HFF-Myc (cell line): ENCODE measurements at regions not wholly inside any gene's neighbourhood (a gene's known extent, or its start where the extent isn't known, plus 50 kb on each side); places are given as distances from the start of the nearest gene placed in this dataset.

ENCODE experiments used
- DNase-seq: peaks from one replicate; pipeline ENCODE4 v3.0.0-alpha.2; 2011; ENCODE audit warnings: low read depth; ENCODE audit errors: extremely low read depth
- H3K4me3 ChIP-seq: replicated peaks from 2 replicates; pipeline ENCODE4 v1.5.1; 2011; ENCODE audit warnings: low read depth, mild to moderate bottlenecking, control low read depth, low read length
- TF ChIP-seq, protein P1 (sequence below): IDR thresholded peaks from 2 replicates; pipeline ENCODE4 v1.5.1; 2012; ENCODE audit warnings: mild to moderate bottlenecking, low read depth, low read length, control low read depth; ENCODE audit errors: missing control alignments

- no peak overlapping the region for H3K4me3 ChIP-seq
- TF ChIP-seq, protein P1, sequence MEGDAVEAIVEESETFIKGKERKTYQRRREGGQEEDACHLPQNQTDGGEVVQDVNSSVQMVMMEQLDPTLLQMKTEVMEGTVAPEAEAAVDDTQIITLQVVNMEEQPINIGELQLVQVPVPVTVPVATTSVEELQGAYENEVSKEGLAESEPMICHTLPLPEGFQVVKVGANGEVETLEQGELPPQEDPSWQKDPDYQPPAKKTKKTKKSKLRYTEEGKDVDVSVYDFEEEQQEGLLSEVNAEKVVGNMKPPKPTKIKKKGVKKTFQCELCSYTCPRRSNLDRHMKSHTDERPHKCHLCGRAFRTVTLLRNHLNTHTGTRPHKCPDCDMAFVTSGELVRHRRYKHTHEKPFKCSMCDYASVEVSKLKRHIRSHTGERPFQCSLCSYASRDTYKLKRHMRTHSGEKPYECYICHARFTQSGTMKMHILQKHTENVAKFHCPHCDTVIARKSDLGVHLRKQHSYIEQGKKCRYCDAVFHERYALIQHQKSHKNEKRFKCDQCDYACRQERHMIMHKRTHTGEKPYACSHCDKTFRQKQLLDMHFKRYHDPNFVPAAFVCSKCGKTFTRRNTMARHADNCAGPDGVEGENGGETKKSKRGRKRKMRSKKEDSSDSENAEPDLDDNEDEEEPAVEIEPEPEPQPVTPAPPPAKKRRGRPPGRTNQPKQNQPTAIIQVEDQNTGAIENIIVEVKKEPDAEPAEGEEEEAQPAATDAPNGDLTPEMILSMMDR = no peak
- DNase-seq = no peak
Observed at GRCh38 chr18:28574175-28574574, 397.2 kb upstream of the CDH2 start.

- DNase-seq = no peak
- H3K4me3 ChIP-seq = no peak overlapping the region
- TF ChIP-seq, protein P1 = no peak
Observed at GRCh38 chr18:28571929-28572328, 395.0 kb upstream of the CDH2 start.

DNA sequence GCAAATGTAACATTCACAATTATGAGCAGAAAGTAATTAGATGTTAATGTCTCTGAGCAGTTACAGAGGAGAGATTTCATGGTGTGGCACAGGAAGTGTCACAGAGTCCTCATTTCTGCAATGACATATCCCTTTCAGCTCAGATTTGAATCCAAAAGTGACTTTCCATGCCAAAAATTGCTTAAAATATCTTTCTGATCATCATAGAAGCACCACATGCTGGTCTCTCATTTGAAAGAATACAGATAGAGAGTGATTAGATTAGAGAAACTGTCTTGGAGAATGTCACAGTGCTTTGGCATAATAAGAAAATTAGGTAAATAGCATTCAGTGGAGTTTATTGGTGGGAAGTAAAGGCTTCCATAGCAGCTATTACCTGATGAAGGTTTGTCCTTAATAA lies 383.4 kb upstream of the CDH2 start:
- no peak for DNase-seq
- TF ChIP-seq, protein P1 = no peak

DNA sequence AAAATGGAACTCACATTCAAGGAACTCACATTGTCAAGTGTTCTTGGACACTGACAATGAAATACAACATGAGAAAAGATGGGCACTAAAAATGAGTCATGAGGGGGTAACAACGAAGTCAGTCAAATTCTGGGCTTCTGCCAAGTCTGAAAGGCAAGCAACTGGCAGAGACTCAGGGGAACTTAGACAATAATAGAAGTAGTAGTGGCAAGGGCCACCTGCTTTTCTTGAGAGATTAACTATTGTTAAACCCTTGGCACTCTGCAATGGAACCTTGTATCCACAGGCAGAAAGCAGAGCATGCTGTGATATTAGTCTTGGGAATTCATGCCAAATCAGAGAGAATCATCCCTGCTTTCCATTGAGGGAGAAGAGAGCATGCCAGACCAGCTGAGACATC lies 382.6 kb upstream of the CDH2 start:
- DNase-seq = no peak
- TF ChIP-seq, protein P1 = no peak

More for the DNA sequence above, 383.4 kb upstream of the CDH2 start:
- H3K4me3 ChIP-seq = no peak overlapping the region

GRCh38 chr18:28541934-28542333 lies 365.0 kb upstream of the CDH2 start:
- DNase-seq = no peak
- H3K4me3 ChIP-seq = no peak overlapping the region
- TF ChIP-seq, protein P1 = no peak

More for the DNA sequence above, 382.6 kb upstream of the CDH2 start:
- H3K4me3 ChIP-seq = no peak overlapping the region

DNA sequence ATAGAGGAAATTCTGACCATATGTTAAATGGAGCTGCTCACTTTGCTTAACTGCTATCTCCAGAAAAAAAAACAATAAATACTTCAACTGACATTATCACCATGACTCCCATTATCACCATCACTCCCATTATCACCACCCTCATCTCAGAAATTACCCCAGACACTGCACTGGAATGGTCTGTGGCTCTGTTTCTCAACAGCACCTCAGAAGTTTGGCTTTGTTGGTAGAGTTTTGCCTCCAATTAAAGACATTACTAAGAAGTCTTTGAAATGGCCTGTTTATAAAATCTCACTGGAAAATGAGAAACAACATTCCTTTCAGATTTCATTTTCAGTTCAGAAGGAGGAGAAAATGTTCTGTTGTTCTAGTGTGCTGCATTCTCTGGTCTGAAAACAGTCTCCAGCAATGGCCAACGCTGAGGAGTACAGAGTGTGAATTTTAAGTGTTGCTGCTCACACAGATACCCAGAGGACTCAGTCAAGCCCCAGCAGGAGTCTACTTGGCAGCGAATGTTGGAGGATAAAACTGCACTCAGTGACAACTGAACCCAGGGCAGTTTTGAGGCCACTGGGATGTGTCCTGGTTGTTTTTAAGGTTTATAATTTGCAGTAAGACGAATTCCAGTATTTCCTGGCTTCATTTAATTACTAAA lies 364.5 kb upstream of the CDH2 start:
- TF ChIP-seq, protein P1 = no peak
- H3K4me3 ChIP-seq = no peak overlapping the region
- DNase-seq = no peak

- TF ChIP-seq, protein P1 = no peak
- no peak overlapping the region for H3K4me3 ChIP-seq
- DNase-seq = no peak
Observed at GRCh38 chr18:28529644-28530043, 352.7 kb upstream of the CDH2 start.
